CD4-positive, alpha-beta T cell treated with Interleukin-4 for 4 hours (primary cell): ENCODE measurements at regions not wholly inside any gene's neighbourhood (a gene's known extent, or its start where the extent isn't known, plus 50 kb on each side); places are given as distances from the start of the nearest gene placed in this dataset.
"Not testable (repeated sequence)": the region's sequence is repeated elsewhere in the genome, so short reads cannot be mapped to it uniquely, and the experiment has no call there.

Experiments
- DNase-seq: peaks from one replicate; pipeline ENCODE4 v3.0.0-alpha.2; 2020

DNA sequence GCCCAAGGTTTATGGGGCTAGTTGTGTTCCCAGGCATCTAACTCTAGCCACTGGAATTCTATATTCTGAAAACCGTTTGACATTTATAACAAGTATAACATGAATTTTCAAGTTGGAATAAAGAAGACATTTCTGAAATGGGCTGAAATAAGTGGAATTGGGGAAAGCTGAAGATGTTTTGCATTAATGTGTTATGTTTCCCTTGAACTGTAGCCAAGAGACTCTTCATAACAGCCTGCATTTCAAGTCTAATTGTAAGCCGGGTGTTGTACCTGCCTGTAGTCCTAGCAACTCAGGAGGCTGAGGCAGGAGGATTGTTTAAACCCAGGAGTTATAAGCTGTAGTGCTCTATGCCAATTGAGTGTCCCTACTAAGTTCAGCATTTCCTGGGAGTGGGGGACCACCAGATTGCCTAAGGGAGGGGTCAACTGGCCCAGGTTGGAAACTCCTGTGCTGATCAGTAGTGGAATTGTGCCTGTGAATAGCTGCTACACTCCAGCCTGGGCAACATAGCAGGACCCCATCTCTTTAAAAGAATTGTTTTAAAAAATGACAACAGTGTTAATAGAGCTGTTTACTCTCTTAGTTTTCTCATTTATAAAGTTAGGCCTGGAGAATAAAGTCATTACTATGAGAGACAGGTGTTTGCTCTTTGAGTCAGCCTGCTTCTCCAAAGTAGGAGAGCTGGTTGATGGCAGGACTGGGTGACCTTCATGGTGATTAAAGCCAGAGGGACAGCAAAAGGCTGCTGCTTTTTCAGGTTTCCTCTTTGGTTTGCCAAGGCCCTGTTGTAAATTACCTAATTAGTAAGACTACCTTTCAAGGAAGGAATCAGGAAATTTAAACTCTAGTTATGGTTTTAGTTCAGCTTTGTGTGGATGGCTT lies 483.6 kb upstream of the RGS6 start:
- DNase-seq, result no peak

DNA sequence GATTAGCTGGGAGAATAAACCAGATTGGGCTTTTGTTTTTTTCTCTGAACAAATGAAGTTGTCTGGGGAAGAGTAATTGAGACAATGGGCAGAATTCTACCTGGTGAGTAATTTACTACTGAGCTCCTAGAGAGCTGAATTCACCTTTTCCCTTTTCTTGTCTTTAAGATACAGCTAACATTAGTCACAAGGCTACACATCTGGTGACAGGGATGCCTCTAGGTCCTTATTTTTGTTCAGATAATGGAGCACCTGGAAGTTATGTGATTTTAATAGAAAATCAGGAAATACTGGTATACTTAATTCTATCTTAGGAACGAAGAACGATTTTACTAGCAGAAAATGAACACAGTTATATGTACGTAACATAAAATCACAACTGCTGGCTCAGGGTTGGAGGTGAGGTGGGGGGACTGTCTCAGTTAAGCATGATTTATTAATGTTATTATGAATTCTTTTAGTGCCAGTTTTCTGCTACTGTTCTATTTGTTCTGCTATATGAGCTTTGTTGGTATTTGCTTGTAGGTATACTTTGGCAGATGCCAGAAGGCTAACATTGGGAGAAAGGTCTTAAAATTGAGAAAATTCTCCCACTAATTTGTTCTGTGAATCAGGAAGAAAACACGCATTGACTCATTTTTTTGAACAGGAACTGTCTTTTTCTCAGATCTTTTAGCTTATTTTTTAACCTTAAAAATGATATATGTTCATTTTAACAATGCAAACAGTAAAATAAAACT lies 482.7 kb upstream of the RGS6 start:
- no peak for DNase-seq

GRCh38 chr14:71451501-71451900 lies 480.7 kb upstream of the RGS6 start:
- DNase-seq, result no peak

- no peak for DNase-seq
Measured at GRCh38 chr14:71452539-71452938, 479.7 kb upstream of the RGS6 start.

- DNase-seq, result no peak
Measured at GRCh38 chr14:71452987-71453386, 479.2 kb upstream of the RGS6 start.

GRCh38 chr14:71454010-71454409 lies 478.2 kb upstream of the RGS6 start:
- DNase-seq, result no peak

- no peak for DNase-seq
Measured at GRCh38 chr14:71454513-71455332, 477.5 kb upstream of the RGS6 start.

DNA sequence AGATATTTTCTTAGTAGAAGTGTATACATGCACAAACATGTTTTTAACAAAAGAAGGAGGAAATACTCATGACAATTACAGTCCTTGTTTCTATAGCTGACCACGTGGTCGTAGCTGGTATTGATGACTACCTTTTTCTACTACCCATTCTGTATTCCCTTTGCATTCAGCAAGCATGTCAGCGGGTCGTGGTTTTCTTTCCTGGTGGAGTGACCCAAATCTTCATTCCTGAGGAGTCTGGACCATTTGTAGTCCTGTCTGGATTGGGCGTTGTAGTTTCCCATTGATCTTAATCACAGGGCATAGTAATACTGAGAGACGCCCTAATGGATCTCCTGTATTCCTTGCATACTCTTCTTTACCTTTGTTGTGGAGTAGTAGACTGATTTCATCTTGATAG lies 472.1 kb upstream of the RGS6 start:
- DNase-seq, result no peak

DNA sequence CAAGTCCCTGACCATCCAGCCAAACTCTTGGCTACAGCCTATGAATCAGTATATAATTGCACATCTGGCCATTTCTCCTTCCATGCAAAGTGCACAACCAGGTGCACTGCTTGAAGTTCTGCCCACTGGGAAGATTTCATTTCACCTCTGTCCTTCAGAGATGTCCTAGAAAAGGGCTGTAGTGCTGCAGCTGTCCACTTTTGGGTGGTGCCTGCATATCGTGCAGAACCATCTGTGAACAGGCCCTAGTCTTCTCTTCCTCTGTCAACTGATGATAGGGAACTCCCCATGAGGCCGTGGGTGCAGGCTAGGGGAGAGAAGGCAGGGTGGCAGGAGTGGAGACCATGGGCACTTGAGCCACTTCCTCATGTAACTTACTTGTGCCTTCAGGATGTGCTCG lies 470.6 kb upstream of the RGS6 start:
- DNase-seq, result not testable (repeated sequence)

- DNase-seq, result no peak
Measured at GRCh38 chr14:71463807-71464206, 468.4 kb upstream of the RGS6 start.

- no peak for DNase-seq
Measured at GRCh38 chr14:71464840-71465239, 467.4 kb upstream of the RGS6 start.

- DNase-seq, result no peak
Measured at GRCh38 chr14:71465316-71465715, 466.9 kb upstream of the RGS6 start.

- no peak for DNase-seq
Measured at GRCh38 chr14:71466251-71466650, 466.0 kb upstream of the RGS6 start.

GRCh38 chr14:71466946-71467345 lies 465.3 kb upstream of the RGS6 start:
- no peak for DNase-seq

DNA sequence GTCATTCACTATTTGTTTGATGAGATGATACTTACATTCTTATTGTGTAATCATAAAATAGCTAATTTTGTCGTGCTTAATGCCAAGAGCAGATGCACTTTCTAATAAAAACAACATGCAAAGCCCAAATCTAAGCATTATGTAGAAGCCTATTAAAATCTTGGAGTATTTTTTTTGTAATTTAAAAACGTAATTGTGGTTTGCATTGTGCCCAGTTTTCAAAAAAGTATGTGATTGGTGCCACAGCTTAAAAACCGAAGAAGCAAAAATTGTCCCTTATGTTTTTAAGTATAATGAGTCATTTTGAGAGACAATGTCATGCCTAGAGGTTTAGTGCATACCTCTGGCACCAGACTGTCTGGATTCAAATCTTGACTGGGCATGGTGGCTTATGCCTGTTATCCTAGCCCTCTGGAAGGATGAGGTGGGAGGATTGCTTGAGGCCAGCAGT lies 464.8 kb upstream of the RGS6 start:
- no peak for DNase-seq

- DNase-seq, result no peak
Measured at GRCh38 chr14:71468701-71469100, 463.5 kb upstream of the RGS6 start.

DNA sequence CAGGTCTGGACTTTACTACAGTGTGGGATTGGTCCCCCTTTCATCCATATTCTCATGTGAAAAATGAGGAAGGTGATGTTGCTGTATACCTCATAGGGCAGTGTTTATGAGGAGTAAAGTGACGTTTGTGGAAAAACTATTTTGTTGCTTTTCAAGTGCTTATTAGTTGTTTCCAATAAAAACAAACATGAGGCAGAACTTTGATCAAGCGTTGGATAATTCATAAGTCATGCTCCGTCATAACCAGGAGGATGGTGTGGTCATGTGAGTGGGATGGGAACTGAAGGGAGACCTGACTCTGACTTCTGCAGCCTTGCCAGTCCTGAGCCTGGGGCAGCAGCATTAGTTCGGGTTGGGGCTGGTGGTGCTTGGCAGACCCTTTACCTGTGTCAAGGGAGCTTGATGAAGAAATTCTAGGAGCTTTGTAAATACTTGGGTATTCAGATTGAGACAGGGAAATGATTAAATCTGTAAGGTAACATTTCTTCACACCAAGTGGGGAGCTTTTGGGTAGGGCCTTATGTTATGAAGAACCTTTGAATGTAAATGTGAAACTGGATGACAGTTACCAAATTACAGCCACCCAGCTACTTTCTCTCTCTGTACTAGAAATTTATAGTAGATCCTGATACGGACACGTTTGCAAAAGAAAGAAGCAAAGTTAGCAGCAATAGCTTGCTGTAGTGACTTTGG lies 462.4 kb upstream of the RGS6 start:
- DNase-seq, result no peak

DNA sequence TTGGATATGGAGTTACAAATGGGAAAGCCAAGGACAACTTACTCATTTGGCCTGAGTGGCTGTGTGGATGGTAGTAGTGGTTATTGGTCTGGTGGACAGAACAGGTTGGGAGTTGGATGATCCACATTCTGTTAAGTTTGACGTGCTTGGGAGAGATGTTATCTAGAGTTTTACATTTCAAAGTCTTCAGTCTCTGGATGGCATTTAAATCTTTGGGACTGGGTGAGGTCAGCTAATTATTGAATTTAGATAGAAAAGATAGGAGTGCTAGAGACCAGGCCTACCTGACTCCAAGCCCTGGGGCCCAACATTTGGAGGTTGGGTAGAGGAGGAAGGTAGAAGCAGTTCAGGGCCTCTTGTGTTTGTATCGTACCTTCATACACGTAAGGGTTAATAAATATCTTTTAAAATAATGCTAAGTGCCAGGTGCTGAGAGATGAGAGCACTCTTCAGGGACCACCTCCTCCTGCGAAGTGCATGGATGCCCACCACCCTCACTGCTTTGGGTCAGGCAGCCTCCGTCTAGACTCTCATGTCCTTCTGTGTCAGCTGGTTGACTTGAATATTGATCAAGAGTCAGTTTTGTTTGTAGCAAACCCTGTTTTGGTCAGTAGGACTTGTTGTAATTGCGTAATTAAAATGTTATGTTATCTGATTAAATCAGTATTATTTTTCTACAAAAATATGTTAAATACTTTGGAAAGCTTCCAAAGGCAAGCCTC lies 460.4 kb upstream of the RGS6 start:
- no peak for DNase-seq

DNA sequence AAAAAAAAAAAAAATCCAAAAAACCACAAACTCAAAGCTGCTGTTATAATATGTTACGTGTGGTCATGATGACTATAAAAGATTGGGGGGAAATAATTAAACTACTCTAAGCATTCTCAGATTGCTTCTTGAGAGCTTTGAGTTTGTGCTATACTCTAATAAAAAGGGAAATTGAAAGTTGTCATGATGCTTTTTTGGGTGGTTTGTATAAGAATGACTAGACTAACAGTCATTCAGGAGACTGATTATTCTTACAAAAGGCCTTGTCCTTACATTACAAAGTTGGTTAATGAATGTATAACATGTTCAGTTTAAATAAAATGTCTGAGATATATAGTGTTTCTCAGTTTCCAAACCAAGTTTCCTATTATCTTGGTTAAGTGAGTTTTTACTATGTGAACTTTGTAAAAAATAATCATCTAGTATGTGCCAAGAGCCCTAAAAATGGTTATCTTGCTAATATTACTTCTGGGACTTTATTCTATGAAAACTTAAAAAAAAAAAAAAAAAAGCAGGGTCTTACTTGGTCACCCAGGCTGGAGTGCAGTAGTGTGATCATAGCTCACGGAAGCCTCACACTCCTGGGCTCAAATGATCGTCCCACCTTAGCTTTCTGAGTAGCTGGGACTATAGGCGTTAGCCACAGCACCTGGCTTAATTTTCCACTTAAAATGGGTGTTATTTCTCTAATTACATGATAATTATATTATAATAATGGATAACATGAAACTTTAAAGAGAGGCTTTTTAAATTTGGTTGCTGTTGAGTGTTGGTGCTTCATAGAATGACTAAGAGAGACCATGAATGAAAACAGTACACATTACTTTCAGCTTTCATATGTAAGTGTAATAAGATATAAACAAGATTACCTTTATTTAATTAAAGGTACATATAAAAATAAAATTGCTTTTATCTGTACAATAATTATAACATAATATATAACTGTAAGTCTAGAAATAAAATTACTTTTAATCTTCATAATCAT lies 459.6 kb upstream of the RGS6 start:
- DNase-seq, result no peak

DNA sequence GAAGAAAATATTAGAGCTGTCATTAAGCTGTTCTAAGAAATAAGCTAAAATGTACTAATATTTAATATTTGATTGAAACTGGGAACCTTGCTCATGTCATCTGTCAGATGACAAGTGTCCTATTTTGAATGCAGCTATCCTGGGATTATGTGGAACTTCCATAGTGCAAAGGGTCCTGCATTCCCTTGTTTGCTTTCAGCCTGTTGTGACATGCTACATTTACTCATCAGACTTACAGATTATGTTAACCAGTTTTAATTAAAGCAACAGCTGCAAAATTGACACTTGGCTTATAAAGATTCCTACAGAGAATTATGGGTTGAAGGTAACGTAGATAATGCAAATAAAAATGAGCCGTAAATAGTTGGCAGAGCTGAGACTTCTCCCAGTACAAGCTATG lies 458.4 kb upstream of the RGS6 start:
- DNase-seq, result no peak
